ENCODE measurements at regions not wholly inside any gene's neighbourhood (a gene's known extent, or its start where the extent isn't known, plus 50 kb on each side); places are given as distances from the start of the nearest gene placed in this dataset.

DNA sequence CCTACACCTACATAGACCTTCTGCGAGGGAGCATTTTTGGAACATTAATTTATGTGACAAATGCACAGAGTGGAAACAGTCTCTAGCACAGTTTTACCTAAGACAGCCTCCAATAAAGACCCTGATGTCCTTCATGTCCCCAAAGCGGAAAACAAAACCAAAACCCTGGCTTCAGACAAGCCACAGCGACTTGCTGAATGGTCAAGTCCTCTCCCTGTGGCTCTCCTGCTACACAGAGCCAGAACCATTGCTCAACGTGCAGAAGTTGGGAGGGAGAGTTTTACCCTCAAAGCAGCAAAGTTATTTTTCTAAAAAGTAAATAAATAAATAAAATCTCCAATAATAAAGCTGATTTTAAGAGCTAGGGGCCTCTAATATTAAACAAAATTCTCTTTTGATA, 135.0 kb upstream of the TMEM132C start:
- TF ChIP-seq, protein P1, sequence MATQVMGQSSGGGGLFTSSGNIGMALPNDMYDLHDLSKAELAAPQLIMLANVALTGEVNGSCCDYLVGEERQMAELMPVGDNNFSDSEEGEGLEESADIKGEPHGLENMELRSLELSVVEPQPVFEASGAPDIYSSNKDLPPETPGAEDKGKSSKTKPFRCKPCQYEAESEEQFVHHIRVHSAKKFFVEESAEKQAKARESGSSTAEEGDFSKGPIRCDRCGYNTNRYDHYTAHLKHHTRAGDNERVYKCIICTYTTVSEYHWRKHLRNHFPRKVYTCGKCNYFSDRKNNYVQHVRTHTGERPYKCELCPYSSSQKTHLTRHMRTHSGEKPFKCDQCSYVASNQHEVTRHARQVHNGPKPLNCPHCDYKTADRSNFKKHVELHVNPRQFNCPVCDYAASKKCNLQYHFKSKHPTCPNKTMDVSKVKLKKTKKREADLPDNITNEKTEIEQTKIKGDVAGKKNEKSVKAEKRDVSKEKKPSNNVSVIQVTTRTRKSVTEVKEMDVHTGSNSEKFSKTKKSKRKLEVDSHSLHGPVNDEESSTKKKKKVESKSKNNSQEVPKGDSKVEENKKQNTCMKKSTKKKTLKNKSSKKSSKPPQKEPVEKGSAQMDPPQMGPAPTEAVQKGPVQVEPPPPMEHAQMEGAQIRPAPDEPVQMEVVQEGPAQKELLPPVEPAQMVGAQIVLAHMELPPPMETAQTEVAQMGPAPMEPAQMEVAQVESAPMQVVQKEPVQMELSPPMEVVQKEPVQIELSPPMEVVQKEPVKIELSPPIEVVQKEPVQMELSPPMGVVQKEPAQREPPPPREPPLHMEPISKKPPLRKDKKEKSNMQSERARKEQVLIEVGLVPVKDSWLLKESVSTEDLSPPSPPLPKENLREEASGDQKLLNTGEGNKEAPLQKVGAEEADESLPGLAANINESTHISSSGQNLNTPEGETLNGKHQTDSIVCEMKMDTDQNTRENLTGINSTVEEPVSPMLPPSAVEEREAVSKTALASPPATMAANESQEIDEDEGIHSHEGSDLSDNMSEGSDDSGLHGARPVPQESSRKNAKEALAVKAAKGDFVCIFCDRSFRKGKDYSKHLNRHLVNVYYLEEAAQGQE (IDR thresholded peaks at IDR 0.05; ENCODE audit: low read depth) = no peak
- TF ChIP-seq FOXM1 (IDR thresholded peaks at IDR 0.05; ENCODE audit: borderline replicate concordance, low read depth) (no peak), EP300 (IDR thresholded peaks at IDR 0.05; ENCODE audit: borderline replicate concordance) (no peak), NFIC (IDR thresholded peaks at IDR 0.05) (no peak), CREB1 (IDR thresholded peaks at IDR 0.05; ENCODE audit: low read depth) (no peak), RAD21 (IDR thresholded peaks at IDR 0.05; ENCODE audit: low read depth) (no peak), ZBTB7A (IDR thresholded peaks at IDR 0.05; ENCODE audit: low read depth) (no peak), CEBPB (IDR thresholded peaks at IDR 0.05) (no peak), YY1 (IDR thresholded peaks at IDR 0.05; ENCODE audit: low read depth) (no peak), TAF1 (IDR thresholded peaks at IDR 0.05; ENCODE audit: low read depth) (no peak), TCF12 (IDR thresholded peaks at IDR 0.05; ENCODE audit: low read depth) (no peak), EGR1 (IDR thresholded peaks at IDR 0.05) (no peak)
- TF ChIP-seq, protein P2, sequence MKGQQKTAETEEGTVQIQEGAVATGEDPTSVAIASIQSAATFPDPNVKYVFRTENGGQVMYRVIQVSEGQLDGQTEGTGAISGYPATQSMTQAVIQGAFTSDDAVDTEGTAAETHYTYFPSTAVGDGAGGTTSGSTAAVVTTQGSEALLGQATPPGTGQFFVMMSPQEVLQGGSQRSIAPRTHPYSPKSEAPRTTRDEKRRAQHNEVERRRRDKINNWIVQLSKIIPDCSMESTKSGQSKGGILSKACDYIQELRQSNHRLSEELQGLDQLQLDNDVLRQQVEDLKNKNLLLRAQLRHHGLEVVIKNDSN (IDR thresholded peaks at IDR 0.05) = no peak
- TF ChIP-seq, protein P3, sequence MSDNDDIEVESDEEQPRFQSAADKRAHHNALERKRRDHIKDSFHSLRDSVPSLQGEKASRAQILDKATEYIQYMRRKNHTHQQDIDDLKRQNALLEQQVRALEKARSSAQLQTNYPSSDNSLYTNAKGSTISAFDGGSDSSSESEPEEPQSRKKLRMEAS (IDR thresholded peaks at IDR 0.05) = no peak

DNA sequence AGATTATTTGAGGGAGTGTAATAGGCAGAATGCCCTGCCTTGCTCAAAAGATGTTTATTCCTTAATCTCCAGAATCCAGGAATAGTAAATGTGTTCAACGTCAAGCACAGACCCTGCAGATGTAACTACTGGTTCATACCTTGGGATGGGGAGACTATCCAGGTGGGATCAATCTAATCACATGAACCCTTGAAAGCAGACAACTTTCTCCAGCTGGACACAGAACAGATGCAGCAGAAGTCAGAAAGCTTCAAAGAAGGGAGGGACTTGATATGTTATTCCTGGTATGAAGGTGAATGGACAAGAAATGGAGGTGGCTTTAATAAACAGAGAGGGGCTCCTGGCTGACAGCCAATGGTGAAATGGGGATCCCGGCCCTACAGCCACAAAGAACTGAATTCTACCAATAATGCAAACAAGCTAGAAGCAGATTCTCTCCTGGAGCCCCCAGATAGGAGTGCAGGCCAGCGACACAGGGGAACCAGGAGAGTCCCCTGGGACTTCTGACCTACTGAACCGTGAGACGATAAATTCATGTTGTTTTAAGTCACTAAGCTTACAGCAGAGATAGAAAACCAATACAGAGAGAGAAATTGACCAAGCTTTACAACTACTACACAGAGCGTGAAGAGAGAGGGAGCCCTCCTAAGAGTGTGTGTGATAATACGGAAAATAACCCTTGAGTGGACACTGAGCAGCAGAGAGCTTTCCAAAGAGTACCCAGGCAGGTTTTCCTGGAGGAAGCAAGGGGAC, 133.5 kb upstream of the TMEM132C start:
- TF ChIP-seq, protein P3 (IDR thresholded peaks at IDR 0.05) = no peak
- TF ChIP-seq EP300 (IDR thresholded peaks at IDR 0.05; ENCODE audit: borderline replicate concordance) = no peak
- TF ChIP-seq NFIC (IDR thresholded peaks at IDR 0.05) = no peak
- TF ChIP-seq TCF12 (IDR thresholded peaks at IDR 0.05; ENCODE audit: low read depth) = no peak
- no peak for TF ChIP-seq CREB1 (IDR thresholded peaks at IDR 0.05; ENCODE audit: low read depth)
- no peak for TF ChIP-seq TEAD4 (IDR thresholded peaks at IDR 0.05)
- no peak for TF ChIP-seq TAF1 (IDR thresholded peaks at IDR 0.05; ENCODE audit: low read depth)
- TF ChIP-seq, protein P2 (IDR thresholded peaks at IDR 0.05) = no peak
- TF ChIP-seq, protein P1 (IDR thresholded peaks at IDR 0.05; ENCODE audit: low read depth) = no peak
- TF ChIP-seq FOXM1 (IDR thresholded peaks at IDR 0.05; ENCODE audit: borderline replicate concordance, low read depth) = no peak
- no peak for TF ChIP-seq CEBPB (IDR thresholded peaks at IDR 0.05)
- TF ChIP-seq EGR1 (IDR thresholded peaks at IDR 0.05) = no peak
- no peak for TF ChIP-seq YY1 (IDR thresholded peaks at IDR 0.05; ENCODE audit: low read depth)
- no peak for TF ChIP-seq ZBTB7A (IDR thresholded peaks at IDR 0.05; ENCODE audit: low read depth)
- TF ChIP-seq RAD21 (IDR thresholded peaks at IDR 0.05; ENCODE audit: low read depth) = no peak

DNA sequence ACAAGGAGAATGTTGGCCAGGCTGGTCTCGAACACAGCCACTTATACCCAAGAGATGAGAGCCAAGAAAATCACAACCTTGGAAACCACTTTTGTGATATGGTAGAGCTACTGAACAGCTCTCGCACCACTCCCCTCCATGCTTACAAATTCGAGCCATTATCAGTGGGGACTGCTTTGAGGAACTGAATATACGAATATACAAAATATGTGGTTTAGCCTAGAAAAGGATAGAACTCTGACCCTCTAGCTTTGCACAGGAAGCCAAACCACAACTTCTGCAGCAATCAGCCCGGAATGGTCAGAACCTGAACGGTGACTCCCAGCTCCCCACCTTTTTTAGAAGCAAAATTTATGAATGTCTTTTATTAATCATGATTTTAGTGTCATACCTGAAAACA, 129.8 kb upstream of the TMEM132C start:
- no peak for TF ChIP-seq NFIC (IDR thresholded peaks at IDR 0.05)
- TF ChIP-seq, protein P2 (IDR thresholded peaks at IDR 0.05) = no peak

DNA sequence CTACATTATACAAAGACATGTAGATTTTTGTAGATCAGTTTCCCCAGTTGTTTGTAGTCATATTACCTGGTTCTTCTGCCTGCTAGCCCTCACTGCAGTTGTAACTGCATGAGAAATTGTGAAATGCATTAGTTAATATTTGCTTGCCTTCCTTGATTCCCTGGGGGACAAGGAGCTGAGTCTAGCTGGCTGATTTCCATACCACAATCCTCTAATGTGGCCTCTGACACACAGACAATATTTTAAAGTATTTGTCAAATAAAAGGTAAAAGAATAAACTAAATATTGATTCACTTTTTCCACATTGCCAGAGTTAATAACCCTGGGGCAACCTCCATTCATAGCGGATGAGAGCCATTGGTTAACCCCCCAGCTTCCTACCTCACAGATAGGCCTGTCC, 128.8 kb upstream of the TMEM132C start:
- TF ChIP-seq, protein P2 (IDR thresholded peaks at IDR 0.05) = no peak
- no peak for TF ChIP-seq CEBPB (IDR thresholded peaks at IDR 0.05)
- TF ChIP-seq TCF12 (IDR thresholded peaks at IDR 0.05; ENCODE audit: low read depth) = no peak
- no peak for TF ChIP-seq YY1 (IDR thresholded peaks at IDR 0.05; ENCODE audit: low read depth)
- TF ChIP-seq TAF1 (IDR thresholded peaks at IDR 0.05; ENCODE audit: low read depth) = no peak
- no peak for TF ChIP-seq EP300 (IDR thresholded peaks at IDR 0.05; ENCODE audit: borderline replicate concordance)
- no peak for TF ChIP-seq TEAD4 (IDR thresholded peaks at IDR 0.05)
- no peak for TF ChIP-seq EGR1 (IDR thresholded peaks at IDR 0.05)
- no peak for TF ChIP-seq RAD21 (IDR thresholded peaks at IDR 0.05; ENCODE audit: low read depth)
- TF ChIP-seq NFIC (IDR thresholded peaks at IDR 0.05) = no peak
- TF ChIP-seq, protein P3 (IDR thresholded peaks at IDR 0.05) = no peak
- no peak for TF ChIP-seq ZBTB7A (IDR thresholded peaks at IDR 0.05; ENCODE audit: low read depth)
- TF ChIP-seq CREB1 (IDR thresholded peaks at IDR 0.05; ENCODE audit: low read depth) = no peak
- no peak for TF ChIP-seq FOXM1 (IDR thresholded peaks at IDR 0.05; ENCODE audit: borderline replicate concordance, low read depth)
- TF ChIP-seq, protein P1 (IDR thresholded peaks at IDR 0.05; ENCODE audit: low read depth) = no peak
